ENCODE measurements at regions not wholly inside any gene's neighbourhood (a gene's known extent, or its start where the extent isn't known, plus 50 kb on each side); places are given as distances from the start of the nearest gene placed in this dataset.

- Histone ChIP-seq H2BK5ac (ENCODE audit: low read depth, low read length) (no peak overlapping the region), H2BK120ac (replicated peaks; ENCODE audit: low read depth, low read length) (no peak overlapping the region), H3K36me3 (ENCODE audit: control insufficient read depth in 2 of 4, insufficient read depth in 4 of 4, low read length in 3 of 4) (0 out of 8 replicates have a peak, but pooled peaks cover 0 to 6% (median 1%) of the 10 kb centered on the region in 4 experiments), H4K91ac (replicated peaks; ENCODE audit: insufficient read length, low read length) (no peak overlapping the region), H2BK12ac (ENCODE audit: low read depth, low read length) (no peak overlapping the region), H3K9me3 (ENCODE audit: insufficient read depth in 2 of 2, low read depth in 1 of 2, low read length in 1 of 2) (peaks cover 4 to 5% of the 10 kb centered on the region in 2 experiments; a peak in 3 of 4 replicates), H3K4me1 (replicated peaks in 1 of 4; ENCODE audit: control insufficient read depth in 3 of 4, insufficient read depth in 4 of 4, low read length in 3 of 4) (0 out of 7 replicates have a peak, but pooled peaks cover 0 to 2% (median 0%) of the 10 kb centered on the region in 4 experiments), H4K8ac (ENCODE audit: extremely low read depth, insufficient read depth, low read length) (no peak overlapping the region), H3K18ac (ENCODE audit: extremely low read depth, low read length) (no peak overlapping the region), H3K4me2 (ENCODE audit: insufficient read depth in 1 of 2, low read depth in 2 of 2, low read length in 2 of 2) (no peak overlapping the region), H2BK15ac (ENCODE audit: low read length) (no peak overlapping the region), H4K5ac (ENCODE audit: insufficient read length, low read depth, low read length) (no peak overlapping the region), H3K9ac (replicated peaks in 1 of 4; ENCODE audit: extremely low read depth in 1 of 4, low read depth in 3 of 4, low read length in 3 of 4) (no peak overlapping the region), H2AFZ (ENCODE audit: low read length) (no peak overlapping the region), H3K79me1 (ENCODE audit: low read depth, low read length) (no peaks in the 10 kb centered on the region), H3K23ac (ENCODE audit: insufficient read length) (no peak overlapping the region), H3K79me2 (ENCODE audit: control insufficient read depth in 1 of 2, insufficient read depth in 2 of 2, low read length in 2 of 2) (no peaks in the 10 kb centered on the region), H3K56ac (replicated peaks; ENCODE audit: insufficient read length, low read depth, low read length) (no peak overlapping the region), H3K14ac (ENCODE audit: insufficient read length) (no peak overlapping the region), H3K4me3 (ENCODE audit: extremely low read depth in 1 of 4, insufficient read depth in 2 of 4, low read depth in 3 of 4, low read length in 4 of 4) (no peak overlapping the region), H2BK20ac (ENCODE audit: low read length) (no peak overlapping the region), H3K23me2 (ENCODE audit: low read depth, low read length) (no peaks in the 10 kb centered on the region), H4K20me1 (replicated peaks in 1 of 2; ENCODE audit: control insufficient read depth in 1 of 2, insufficient read depth in 2 of 2, low read length in 2 of 2) (no peaks in the 10 kb centered on the region), H3K27ac (ENCODE audit: low read depth, low read length) (no peak overlapping the region), H3K4ac (replicated peaks; ENCODE audit: insufficient read length, low read depth, low read length) (no peak overlapping the region), H2AK5ac (ENCODE audit: low read depth, low read length) (no peak overlapping the region), H3K27me3 (replicated peaks in 1 of 4; ENCODE audit: control insufficient read depth in 3 of 4, extremely low read depth in 1 of 4, insufficient read depth in 3 of 4, low read length in 3 of 4) (no peaks in the 10 kb centered on the region)
- DNase-seq (ENCODE audit: low read depth in 1 of 2, low spot score in 2 of 2) (no peak), FAIRE-seq (no peak)
- ChIA-PET POLR2A (ENCODE audit: partially characterized antibody) (no interaction called here), CTCF (ENCODE audit: partially characterized antibody) (interaction anchor here (0.9 kb wide), 1 partner anchor 10 kb away, joined by 3 read pairs; no protein-coding TSS in a partner anchor)
- WGBS, 2 experiments (ENCODE audit: extremely low coverage in 1 of 2, insufficient coverage in 1 of 2, insufficient read length in 1 of 2, insufficient replicate concordance in 2 of 2, low coverage in 1 of 2, low lambda C conversion rate in 2 of 2, missing lambda C conversion rate in 1 of 2): 76% methylated on average over 2 of the region's 2 CpGs; no CpG with 5 or more reads in 1 of the 2 experiments
- TF ChIP-seq, protein P1, sequence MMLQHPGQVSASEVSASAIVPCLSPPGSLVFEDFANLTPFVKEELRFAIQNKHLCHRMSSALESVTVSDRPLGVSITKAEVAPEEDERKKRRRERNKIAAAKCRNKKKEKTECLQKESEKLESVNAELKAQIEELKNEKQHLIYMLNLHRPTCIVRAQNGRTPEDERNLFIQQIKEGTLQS (IDR thresholded peaks at IDR 0.05; ENCODE audit: insufficient read depth, low read depth, low read length): no peak
- TF ChIP-seq TAF7 (optimal IDR thresholded peaks at IDR 0.05; ENCODE audit: borderline replicate concordance, low read depth, low read length) (no peak), EP300 (IDR thresholded peaks at IDR 0.05; ENCODE audit: borderline replicate concordance in 1 of 2, low read depth in 2 of 2, low read length in 2 of 2) (no peak), TEAD4 (IDR thresholded peaks at IDR 0.05; ENCODE audit: low read depth, low read length) (no peak), CBX5 (IDR thresholded peaks at IDR 0.05; ENCODE audit: low read depth, low read length) (no peak), HDAC2 (IDR thresholded peaks at IDR 0.05; ENCODE audit: borderline replicate concordance in 1 of 2, low read depth in 2 of 2, low read length in 2 of 2) (no peak), CTBP2 (IDR thresholded peaks at IDR 0.05; ENCODE audit: borderline replicate concordance, insufficient read depth, insufficient read length, low read length) (no peak), SRF (IDR thresholded peaks at IDR 0.05; ENCODE audit: low read depth, low read length) (no peak), GABPA (IDR thresholded peaks at IDR 0.05; ENCODE audit: borderline replicate concordance, insufficient read depth, low read length) (no peak), NANOG (IDR thresholded peaks at IDR 0.05; ENCODE audit: insufficient read depth, low read depth, low read length, poor library complexity, severe bottlenecking) (no peak), E2F6 (IDR thresholded peaks at IDR 0.05) (no peak), CHD1 (IDR thresholded peaks at IDR 0.05; ENCODE audit: low read depth, low read length) (no peak)
These were observed 110.6 kb downstream of the CD164 start for GRCh38 chr6:109271622-109272021.
